GM18520 (cell line): ENCODE measurements at regions not wholly inside any gene's neighbourhood (a gene's known extent, or its start where the extent isn't known, plus 50 kb on each side); places are given as distances from the start of the nearest gene placed in this dataset.
A peak's percentile ranks its signal among the peaks of the same experiment; 100 is the strongest.

Experiments used
- ATAC-seq: cut with Tn5 transposase; IDR thresholded peaks from one replicate; pipeline ENCODE4 v1.9.1; 2021; ENCODE audit not compliant: unreplicated experiment

DNA sequence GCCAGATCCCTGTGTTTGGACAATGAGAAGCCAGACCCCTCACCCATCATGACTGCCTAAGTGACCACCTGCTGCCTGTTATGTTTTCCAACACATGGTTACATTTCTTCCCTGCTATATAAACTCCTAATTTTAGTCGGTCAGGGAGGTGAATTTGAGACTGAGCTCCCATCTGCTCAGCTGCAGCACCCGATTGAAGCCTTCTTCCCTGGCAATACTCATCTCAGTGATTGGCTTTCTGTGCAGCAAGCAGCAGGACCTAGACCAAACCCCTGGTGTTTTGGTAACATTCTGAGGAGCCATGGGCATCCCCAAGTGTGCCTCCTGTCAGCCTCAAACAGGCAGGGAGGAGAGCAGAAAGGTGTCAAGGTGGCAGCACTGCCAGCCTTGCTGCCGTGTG lies 141.2 kb downstream of the CD8B2 start:
- ATAC-seq, result no peak

DNA sequence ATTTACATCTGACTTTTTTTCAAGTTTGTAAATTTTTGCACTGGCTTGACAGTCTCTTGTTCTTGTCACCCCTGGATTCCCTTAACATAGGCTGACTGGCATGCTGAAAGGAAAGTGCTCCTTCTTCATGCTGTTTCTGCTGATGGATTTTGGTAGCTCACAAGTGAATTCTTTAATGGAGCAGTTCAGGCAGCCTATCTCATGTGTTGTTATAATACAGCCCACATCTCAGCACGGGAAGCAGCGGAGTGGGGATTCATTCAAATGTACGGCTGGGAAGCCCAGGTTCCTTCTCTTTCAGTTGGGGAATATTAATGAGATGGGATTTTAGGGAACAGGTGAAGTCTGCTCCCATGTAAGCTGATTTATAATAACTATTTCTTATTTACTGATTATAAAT lies 142.8 kb downstream of the CD8B2 start:
- no peak for ATAC-seq

DNA sequence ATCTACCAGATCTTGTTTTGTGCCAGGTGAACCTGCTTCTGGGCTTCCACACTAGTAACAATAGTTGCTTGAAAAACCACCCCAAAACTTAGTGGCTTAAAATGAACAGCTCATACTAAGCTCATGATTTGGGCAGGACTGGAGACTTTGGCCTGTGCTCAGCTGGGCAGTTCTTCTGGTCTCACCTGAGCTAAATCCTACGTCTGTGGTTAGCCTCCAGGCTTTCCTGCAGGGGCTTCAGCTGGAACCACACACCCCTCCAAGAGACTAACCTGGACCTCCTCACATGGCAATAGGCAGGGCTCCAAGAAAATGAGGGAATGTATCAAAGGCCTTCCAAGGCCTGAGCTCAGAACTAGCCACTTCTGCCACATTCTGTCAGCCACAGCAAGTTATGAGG lies 144.1 kb downstream of the CD8B2 start:
- no peak for ATAC-seq

DNA sequence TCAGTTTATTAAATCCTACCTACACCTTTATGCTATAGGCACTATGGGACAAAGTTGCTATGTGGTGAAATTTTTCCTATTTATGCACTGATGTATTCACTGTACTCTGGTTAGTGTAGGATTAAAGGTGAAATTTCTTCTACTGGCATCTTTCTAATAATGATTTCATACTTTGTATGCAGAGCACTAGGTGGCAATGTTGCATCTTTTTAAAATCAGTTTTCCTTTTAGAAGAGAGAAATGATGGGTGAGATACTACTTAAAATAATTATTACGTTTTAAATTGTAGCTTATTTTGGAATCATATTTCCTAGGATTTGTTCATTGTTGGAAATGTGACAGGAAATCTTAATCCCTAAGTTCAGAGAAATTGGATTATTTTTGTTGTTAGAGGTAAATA lies 150.9 kb downstream of the CD8B2 start:
- no peak for ATAC-seq

DNA sequence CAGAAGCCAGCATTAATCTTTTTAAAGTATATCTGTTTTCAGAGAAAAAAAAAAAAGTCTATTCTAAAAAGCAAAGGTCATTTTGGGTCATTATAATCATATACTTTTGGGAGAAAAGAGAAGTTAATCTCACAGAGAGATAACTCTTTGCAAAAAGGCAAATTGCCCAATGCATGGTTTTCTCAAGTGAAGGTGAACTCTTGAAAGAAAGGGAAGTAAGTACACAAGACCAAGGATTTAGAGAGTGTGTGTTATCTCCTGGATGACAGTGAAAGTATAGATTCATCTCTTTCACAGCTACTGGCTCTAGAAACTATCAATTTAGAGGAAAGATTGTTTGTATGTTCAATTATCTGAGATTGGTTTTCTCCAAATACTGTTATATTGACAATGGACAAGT lies 151.4 kb downstream of the CD8B2 start:
- ATAC-seq, result no peak

DNA sequence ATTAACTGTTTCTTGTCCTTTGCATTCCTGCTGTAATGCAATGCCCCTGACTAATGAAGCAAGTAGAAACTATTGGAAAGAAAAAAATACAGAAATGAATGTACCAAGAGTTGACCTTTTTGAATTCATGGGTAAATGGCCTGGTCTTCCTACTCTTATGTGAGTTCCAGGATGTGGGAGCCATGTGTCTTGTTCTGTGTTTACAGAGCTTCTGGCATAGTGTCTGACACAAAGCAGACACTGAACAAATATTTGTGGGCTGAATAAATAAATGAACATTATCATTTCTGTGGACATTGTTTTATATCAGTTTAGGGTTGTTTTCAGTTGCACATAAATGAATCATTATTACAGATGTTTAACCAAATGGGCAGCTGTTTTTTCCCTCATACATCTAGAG lies 155.5 kb downstream of the CD8B2 start:
- ATAC-seq, result no peak

DNA sequence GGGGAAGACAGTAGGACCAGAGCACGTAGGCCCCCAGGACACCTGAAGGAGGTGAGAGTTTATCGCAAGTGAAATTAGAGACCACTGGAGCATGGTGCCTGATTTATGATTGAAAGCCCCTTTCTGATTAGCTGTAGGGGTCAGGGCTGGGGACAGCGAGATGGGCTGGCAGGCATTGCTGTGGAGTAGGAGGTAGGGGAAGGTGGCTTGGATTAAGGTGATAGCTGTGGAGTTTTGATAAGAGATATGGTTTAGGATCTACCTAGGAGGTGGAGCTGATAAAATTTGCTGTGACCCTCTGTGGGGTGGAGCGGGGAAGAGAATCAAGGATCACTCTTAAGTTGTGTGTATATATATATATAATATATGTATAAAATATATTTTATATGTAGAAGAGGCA lies 157.5 kb downstream of the CD8B2 start:
- ATAC-seq, result no peak

DNA sequence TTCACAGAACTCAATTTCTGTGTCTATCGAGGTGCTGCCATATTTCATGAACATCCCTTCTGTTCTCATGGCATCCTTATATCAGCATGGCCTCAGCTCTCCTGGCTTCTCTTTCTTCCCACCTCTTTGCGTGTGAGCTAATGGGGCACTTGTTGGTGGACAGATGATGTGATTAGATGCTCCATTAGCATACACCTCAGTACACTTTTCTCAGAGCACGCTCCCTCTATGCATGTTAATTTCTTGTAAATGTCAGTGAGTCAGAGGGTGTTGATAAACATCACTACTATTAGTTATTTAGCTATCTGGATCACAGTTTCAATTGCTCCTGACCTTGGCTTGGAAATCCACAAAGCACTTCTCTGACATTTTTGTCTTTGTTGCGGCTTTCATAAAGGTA lies 159.4 kb downstream of the CD8B2 start:
- no peak for ATAC-seq

DNA sequence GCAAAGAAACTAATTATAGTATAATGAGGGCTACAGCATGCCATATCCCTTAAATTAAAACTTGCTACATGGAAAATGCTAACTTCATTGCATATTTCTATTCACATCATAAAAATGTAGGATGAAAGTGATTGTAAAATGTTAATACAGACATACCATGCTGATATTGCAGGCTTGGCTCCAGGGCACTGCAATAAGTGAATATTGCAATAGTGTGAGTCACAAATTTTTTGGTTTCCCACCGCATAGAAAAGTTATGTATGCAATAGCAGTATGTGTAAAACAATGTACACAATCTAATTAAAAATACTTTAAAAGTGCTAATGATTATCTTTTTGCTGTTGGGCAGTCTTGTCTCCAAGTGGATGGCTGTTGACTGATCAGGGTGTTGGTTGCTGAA lies 162.1 kb downstream of the CD8B2 start:
- ATAC-seq, result no peak

DNA sequence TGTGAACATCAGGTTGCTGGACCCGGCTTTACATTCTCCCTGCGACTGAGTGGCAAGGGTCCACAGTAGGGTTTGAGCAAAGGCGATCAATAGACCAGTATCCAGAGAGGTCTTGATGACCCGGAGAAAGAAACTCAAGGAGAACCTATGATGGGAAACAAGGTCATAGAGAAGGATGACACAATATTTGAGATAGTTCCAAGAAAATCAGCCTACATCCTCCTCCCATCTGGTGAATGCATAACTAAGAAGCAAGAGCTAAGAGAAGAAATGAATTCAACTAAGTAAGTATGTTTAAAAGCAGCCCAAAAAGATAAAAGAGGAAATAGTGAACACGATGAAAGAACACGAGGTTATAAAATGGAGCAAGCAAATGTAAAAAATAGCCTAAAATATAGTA lies 166.3 kb downstream of the CD8B2 start:
- ATAC-seq, result no peak

DNA sequence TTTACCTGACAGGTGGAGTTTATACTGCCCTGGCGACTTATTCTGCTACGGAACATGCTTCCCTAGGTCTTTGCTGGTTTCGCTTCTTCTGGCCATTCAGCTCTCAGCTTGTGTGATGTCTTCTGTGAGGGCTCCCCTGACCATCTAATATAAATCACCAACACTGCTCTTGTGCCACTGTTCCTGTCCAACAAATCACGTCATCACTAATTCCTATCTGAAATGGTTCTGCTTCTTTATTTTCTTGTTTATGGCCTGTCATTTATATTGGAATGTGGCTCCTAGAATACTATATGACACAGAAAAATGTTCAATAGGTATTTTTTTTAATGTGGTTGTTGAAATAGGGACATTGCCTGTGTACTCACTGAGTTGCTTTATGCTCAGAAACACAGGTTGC lies 171.5 kb downstream of the CD8B2 start:
- no peak for ATAC-seq

DNA sequence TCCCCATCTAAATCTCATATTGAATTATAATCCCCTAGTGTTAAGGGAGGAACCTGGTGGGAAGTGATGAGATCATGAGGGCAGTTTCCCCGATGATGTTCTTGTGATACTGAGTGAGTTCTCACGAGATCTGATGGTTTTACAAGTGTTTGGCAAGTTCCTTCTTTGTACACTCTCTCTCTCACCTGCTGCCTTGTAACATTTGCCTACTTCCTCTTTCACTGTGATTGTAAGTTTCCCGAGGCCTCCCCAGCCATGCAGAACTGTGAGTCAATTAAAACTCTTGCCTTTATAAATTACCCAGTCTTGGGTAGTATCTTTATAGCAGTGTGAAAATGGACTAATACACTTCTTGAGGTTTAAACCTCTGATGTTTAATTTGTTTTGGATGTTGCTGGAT lies 177.5 kb downstream of the CD8B2 start:
- ATAC-seq, result peak; percentile 78

DNA sequence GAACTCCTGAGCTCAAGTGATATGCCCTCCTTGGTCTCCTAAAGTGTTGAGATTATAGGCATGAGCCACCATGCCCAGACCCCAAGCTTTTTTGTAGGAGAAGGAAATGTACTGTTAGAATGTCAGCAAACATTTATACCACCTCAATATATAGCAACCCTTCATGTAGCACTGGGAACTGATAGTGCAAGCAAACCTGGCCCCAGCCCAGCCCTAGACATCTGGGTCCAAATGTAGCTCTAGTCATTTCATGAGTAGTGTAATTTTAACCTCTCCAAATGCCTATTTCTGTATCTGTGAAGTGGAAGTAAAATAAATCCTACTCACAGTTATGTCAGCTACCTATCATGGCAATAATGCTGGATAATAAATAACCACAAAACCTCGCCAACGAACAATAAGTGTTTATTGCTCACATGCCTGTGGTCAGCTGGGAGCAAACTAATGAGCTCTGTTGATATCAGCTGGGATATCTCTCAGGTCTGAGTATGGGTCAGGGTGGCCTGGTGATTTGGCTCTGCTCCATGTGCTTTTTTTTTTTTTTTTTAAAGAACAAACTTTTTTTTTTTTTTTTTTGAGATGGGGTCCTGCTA lies 180.4 kb downstream of the CD8B2 start:
- no peak for ATAC-seq

DNA sequence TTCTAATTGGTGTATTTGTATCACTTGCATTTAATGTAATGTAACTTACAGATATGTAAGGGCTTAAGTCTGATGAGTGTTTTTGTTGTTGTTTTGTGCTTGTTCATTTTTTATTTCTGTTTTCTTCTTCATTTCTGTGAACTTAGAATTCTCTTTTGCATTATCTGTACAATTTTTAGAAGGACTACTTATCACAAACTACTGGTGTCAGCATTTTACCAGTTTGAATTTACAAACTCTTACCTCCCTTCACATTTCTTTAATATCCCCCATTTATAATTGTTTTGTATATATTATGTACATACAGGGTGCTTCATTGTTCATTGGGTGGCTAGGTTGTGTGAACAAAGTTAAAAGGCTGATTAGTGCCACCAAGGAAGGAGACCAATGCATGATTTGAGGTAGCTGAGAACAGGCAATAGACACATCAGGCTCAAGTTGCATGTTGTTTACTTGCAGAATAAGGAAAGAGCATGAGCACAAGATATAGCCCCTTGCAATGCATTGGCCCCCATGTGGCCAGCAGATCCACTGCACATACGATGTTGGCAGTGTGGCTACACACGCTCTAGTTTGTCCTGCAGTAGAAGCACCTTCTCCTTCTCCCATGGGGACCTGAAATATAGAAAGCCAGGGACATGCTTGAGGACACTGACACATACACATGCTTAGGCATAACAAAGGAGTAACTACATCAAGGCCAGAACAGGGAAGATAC lies 198.2 kb downstream of the CD8B2 start:
- no peak for ATAC-seq

DNA sequence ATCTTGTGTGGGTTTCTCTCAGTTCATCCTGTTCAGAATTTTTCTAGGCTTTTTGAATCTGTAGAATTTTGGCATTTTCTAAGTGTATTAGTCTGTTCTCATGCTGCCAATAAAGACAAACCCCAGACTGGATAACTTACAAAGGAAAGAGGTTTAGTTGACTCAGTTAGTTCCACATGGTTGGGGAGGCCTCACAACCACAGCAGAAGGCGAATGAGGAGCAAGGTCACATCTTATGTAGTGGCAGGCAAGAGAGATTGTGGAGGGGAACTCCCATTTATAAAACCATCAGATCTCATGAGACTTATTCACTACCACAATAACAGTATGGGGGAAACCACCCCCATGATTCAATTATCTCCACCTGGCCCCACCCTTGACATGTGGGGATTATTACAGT lies 199.2 kb downstream of the ST6GAL2 start:
- ATAC-seq, result no peak

DNA sequence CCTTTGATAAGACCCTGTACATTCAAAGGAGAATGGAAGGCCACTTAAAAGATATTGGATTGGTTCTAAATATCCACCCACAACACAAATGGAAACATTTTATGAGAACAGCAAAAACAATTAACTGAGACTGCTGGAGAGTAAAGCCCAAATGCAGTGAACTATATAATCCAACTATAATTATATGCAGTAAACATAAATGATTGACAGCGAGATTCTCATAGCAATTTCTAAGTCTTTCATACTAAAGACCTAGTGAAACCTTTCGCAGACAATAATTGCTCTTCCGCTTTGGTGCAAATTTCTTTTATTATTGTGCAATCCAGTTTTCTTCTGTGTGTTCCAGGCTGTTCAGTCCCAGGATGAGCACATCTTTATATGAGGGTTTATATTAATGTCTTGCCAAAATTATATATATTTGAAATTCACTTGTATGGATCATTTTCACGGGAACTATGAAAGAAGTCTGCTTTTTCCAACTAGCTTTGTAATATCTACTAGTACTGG lies 190.9 kb downstream of the ST6GAL2 start:
- ATAC-seq, result no peak

DNA sequence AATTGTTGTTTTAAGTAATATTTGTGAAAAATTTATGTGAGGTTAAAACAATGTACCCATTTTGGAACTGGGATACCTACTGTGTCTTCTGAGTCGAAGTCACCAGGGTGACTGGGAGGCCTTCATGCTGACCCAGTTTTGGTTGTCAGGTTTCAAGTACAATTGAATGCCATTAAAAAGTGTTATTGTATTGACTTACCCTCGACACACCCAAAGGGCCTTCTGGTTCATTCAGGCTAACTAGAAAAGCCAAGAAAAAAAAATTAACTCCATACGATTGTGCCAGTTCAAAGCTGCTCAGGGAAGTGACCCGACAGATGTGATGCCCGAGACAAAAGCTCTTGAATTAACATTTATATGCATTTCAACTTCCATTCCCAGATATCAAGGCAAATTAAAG lies 190.0 kb downstream of the ST6GAL2 start:
- no peak for ATAC-seq

DNA sequence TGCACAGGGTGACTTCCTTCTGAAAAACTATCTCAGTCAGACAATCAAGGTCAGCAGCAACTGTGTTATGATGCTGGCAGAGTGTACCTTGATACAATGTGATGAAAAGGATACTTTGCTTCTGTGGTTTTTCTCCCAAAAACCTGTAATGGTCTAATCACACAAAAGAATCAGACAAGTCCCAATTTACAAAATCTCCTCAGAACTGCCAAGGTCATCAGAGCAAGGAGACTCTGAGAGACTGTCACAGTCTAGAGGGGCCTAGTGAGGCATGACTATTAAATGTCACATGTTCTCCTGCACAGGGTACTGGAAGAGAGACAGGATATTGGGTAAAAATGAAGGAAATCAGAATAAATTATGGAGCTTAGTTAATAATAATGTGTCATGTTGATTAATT lies 185.4 kb downstream of the ST6GAL2 start:
- ATAC-seq, result no peak

DNA sequence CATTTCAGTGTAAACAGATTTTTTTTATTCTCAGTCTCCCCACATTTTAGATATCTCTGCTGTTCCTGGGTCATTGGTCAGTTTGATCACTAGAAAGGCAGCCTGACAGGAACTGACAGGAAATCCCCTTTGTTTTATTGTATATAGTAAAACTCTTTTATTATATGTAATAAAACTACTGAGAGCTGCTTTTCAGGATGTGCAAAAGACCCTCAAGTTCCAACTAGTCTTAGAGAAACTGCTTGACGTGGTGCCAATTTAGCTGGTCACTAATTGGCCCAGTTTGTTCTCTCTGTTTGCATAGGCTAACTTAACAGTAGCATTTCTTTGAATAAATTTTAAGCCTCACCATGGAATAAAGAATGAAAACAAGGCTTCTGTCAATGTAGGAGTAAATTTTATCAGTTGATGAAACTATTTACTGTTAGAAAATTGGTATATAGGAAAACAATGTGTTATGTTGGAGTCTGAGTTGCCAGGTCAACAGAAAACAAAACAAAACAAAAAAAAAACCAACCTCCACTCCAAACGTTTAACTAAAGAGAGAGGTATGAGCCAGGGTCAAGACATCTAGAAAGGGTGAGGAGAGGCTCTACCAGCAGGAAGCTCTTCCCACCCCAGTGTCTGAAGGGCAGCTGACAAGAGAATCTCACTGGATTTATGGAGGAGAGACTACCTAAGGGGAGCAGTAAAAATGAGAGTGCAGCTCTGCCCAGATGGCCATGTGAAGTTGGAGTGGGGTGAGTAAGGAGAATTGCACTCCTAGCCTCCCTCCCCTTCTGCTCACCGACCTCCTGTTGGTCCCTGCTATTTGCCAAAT lies 184.6 kb downstream of the ST6GAL2 start:
- ATAC-seq, result no peak

DNA sequence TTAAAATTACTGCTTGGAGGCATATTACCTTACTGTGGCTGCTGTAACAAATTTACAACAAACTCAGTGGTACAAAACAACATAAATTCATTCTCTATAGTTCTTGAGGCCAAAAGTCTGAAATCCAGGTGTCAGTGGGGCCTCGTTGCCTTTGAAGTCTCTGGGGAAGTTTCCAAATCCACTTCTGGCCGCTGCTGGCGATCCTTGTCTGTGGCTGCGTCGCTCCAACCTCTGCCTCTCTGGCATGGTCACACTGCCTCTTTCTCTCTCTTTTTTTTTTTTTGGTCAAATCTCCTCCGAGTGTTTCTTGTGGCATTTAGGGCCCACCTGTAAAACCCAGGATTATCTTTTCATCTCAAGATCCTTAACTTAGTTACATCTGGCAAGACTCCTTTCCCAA lies 182.8 kb downstream of the ST6GAL2 start:
- ATAC-seq, result no peak

DNA sequence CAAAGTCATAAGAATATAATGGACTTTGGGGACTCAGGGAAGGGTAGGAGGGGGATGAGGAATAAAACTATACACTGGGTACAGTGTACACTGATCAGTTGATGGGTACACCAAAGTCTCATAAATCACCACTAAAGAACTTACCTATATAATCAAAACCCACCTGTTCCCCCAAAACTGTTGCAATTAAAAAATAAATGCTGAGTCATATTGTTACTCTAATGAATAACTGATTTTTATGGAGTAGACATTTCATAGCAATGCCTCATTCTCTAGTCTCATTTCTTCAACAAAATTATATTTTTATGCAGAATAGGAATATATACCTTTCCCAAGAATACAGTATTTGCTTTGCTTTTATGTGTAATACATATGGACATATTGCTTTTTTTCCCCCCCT lies 181.2 kb downstream of the ST6GAL2 start:
- ATAC-seq, result no peak

DNA sequence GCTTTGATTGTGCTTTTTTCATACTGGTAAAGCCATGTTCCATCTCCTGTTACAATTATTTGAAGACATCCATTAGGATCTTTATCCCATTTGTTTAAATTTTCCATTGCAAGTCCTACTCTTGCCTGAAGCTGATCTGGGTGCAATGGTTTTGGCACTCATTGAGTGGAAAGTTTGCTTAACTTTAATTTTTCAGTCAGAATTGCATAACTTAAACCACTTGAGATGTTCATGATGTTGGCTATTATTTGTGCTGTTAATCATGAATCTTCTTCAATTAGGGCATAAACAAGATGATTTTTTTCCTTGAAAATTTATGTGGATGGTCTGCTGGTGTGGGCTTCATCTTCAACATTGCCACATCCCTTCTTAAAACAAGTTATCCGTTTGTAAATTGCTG lies 180.1 kb downstream of the ST6GAL2 start:
- ATAC-seq, result no peak
